ENCODE measurements at regions not wholly inside any gene's neighbourhood (a gene's known extent, or its start where the extent isn't known, plus 50 kb on each side); places are given as distances from the start of the nearest gene placed in this dataset.
"Not testable (repeated sequence)": the region's sequence is repeated elsewhere in the genome, so short reads cannot be mapped to it uniquely, and the experiment has no call there.

DNA sequence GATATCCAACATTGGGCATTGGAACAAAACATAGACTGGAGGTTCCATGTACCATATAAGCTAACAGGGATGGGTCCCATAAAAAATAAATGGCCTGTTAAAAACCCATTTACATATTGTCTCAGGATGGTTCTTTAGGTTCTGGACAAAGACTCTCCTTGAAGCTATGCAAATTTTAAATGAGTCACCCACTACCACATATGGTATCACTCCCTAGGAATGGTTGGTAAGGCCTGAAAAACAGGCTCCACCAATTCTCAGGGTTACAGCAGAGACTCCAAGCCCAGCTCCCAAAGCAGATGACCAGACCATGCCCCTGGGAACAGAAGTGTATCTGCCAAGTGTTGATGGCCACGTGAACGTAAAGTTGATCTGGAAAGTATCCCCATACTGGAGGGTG, 190.7 kb upstream of the SPHKAP start:
- peaks cover 0 to 7% (median 0%) of the 10 kb centered on the region in 9 donors for H3K9me3 Mint-ChIP-seq
- H3K36me3 Mint-ChIP-seq, result no peaks in the 10 kb centered on the region
- H3K27me3 Mint-ChIP-seq, result no peaks in the 10 kb centered on the region
- DNase-seq, result no peak
- H3K4me1 Mint-ChIP-seq, result no peaks in the 10 kb centered on the region
- H3K27ac Mint-ChIP-seq, result no peak overlapping the region
- H3K4me3 Mint-ChIP-seq, result no peak overlapping the region
- POLR2A ChIA-PET, result no interaction called here
- no peak for ATAC-seq

DNA sequence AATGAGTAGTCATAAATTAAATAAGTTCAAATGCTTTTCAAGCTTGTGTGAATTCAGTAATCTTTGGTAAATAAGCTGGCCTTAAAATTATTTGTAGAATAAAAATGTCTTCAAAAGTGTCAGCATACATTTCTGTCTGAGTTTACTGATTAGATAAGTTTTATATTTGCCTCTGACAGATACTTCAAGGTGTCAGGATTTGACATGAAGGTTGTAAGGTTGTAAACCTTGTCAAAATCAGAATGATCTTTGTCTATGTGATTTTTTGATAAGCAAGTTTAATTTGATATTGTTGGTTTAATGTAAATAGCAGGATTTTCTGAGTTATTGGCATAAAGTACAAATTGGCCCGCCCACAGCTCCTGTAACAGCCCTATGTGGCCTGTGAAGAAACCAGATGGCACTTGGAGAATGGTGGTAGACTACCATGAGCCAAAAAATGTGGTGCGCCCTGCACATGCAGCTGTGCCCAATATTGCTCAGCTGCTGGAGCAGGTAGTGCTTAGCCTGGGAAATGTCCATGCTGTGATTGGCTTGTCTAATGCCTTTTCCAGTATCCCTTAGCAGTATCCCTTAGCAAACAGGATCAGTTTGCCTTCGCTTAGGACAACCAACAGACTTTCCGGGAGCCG, 188.0 kb upstream of the SPHKAP start:
- H3K27me3 Mint-ChIP-seq, result no peaks in the 10 kb centered on the region
- H3K27ac Mint-ChIP-seq, result no peak overlapping the region
- no peak overlapping the region for H3K4me3 Mint-ChIP-seq
- no peak for ATAC-seq
- H3K4me1 Mint-ChIP-seq, result no peaks in the 10 kb centered on the region
- no peaks in the 10 kb centered on the region for H3K36me3 Mint-ChIP-seq
- POLR2A ChIA-PET, result no interaction called here
- no peak for DNase-seq
- peaks cover 0 to 4% (median 0%) of the 10 kb centered on the region in 9 donors for H3K9me3 Mint-ChIP-seq

DNA sequence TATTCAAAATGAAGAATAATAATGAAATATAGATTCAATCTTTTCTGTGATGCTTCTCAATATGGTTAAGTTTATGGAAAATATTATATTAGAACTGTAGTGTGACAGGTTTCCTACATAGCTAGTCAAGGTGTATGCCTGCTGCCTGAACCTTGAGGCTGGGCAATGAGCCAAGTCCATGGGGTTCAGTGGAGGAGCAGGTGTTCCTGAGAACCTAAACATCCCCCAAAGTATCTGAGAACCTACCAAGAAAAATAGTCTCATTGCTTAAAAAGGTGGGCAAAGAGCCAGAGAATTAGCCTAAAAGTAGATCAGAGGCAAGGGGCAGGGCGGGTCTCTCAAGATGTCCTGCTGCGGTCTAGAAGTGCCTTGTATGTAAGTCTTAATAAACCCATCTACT, 185.9 kb upstream of the SPHKAP start:
- Mint-ChIP-seq H3K4me3 (no peak overlapping the region), H3K36me3 (no peaks in the 10 kb centered on the region), H3K4me1 (no peaks in the 10 kb centered on the region), H3K27ac (no peak overlapping the region), H3K9me3 (peaks cover 0 to 5% (median 0%) of the 10 kb centered on the region in 9 donors), H3K27me3 (no peaks in the 10 kb centered on the region)
- POLR2A ChIA-PET, result no interaction called here
- no peak for DNase-seq
- no peak for ATAC-seq

DNA sequence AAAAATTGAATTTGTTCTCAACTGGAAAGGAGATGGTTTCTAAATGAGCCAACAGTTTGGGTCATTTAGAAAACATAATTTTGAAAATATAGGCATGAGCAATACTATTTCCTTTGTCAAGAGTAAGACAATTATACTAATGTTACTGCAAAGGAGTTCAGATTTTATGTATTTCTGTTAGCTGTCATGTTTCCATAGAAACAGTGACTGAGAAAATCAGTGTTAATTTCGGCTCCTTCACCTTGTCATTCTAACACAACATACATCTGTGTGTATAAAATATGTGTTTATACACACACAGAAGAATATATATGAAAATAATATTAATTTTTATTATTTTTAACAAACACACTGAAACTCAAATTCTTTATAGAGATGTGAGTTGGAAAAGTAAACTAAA, 178.0 kb upstream of the SPHKAP start:
- no peak for DNase-seq
- POLR2A ChIA-PET, result no interaction called here
- Mint-ChIP-seq H3K36me3 (no peaks in the 10 kb centered on the region), H3K4me3 (no peak overlapping the region), H3K4me1 (no peaks in the 10 kb centered on the region), H3K27me3 (no peaks in the 10 kb centered on the region), H3K27ac (no peak overlapping the region), H3K9me3 (peaks cover 0 to 7% (median under 1%) of the 10 kb centered on the region in 9 donors)
- ATAC-seq, result no peak

DNA sequence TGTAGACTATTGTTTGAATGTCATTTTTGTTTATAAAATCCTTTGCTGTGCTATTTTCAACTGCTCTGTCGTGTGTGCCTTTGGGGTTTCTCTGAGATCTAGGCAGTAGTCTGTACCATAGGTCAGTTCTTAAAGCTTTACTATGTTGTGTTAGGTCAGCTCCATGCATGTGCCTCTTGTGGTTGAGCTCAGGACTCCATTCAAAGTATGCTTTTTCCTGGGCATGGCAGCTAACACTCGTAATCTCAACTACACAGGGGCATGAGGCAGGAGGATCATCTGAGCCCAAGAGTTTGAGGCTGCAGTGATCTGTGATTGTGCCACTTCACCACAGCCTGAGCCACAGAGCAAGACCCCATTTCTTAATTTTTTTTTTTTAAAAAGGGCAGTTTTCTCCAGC, 174.4 kb upstream of the SPHKAP start:
- Mint-ChIP-seq H3K4me1 (no peaks in the 10 kb centered on the region), H3K4me3 (no peak overlapping the region), H3K9me3 (peaks cover 0 to 9% (median 3%) of the 10 kb centered on the region in 9 donors), H3K27ac (no peak overlapping the region), H3K36me3 (no peaks in the 10 kb centered on the region), H3K27me3 (no peaks in the 10 kb centered on the region)
- ATAC-seq, result no peak
- no peak for DNase-seq
- POLR2A ChIA-PET, result no interaction called here

DNA sequence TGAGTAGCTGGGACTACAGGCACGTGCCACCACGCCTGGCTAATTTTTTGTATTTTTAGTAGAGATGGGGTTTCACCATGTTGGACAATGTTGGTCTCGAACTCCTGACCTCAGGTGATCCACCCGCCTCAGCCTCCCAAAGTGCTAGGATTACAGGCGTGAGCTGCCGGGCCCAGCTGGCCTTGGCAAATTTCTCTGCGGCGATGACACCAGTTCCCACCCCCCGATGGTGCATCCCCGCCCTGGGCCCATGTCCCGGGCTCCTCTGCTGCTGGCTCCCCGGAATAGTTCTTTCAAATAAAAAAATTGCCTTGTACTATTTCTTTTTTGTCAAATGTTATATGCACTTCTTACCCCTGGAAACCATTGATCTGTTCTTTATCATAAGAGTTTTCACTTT, 171.5 kb upstream of the SPHKAP start:
- H3K4me1 Mint-ChIP-seq, H3K27ac Mint-ChIP-seq, ATAC-seq, H3K36me3 Mint-ChIP-seq, H3K4me3 Mint-ChIP-seq, DNase-seq, H3K27me3 Mint-ChIP-seq, POLR2A ChIA-PET: not testable (repeated sequence)
- peaks cover 0 to 10% (median 3%) of the 10 kb centered on the region in 9 donors for H3K9me3 Mint-ChIP-seq

DNA sequence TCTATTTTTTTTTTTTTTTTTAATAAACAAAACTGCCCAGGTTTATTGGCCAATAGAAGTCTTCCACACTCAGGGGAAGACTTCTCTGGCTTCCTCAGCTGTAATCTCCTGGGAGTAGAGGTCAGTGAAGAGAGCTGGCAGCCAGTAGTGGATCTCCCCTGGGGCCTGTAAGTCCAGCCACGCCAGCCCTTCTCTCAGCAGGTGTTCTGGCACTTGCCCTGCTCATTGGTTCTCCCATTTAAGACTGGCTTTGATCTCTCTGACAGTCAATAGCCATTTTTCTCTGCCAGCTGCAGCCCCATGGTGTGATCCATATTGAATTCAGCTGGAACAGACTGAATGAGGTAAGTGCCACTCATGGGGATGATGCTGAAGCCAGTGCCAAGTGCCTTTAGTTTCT, 170.6 kb upstream of the SPHKAP start:
- no peak overlapping the region for H3K4me3 Mint-ChIP-seq
- no peak overlapping the region for H3K27ac Mint-ChIP-seq
- no peaks in the 10 kb centered on the region for H3K36me3 Mint-ChIP-seq
- peaks cover 0 to 17% (median 3%) of the 10 kb centered on the region in 9 donors for H3K9me3 Mint-ChIP-seq
- H3K27me3 Mint-ChIP-seq, result no peaks in the 10 kb centered on the region
- POLR2A ChIA-PET, result no interaction called here
- H3K4me1 Mint-ChIP-seq, result no peaks in the 10 kb centered on the region
- no peak for ATAC-seq
- no peak for DNase-seq

DNA sequence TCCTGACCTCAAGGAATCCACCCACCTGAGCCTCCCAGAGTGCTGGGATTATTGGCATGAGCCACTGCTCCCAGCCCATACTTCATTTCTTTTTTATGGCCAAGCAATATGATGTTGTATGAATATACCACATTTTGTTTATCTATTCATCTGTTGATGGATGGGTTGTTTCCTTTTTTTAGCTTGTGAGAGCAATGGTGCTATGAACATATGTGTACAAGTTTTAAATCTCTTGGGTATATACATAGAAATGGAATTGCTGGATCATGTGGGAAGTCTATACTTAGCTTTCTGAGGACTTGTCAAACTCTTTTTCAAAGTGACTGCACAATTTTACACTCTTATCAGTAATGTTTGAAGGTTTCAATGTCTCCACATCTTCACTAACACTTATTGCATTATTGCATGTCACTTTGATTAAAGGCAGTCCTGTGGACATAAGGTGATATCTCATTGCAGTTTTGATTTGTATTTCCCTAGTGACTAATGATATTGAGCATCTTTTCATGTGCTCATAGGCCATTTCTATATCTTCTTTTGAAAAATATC, 167.1 kb upstream of the SPHKAP start:
- no peak overlapping the region for H3K27ac Mint-ChIP-seq
- no peak overlapping the region for H3K4me3 Mint-ChIP-seq
- H3K36me3 Mint-ChIP-seq, result no peaks in the 10 kb centered on the region
- no peaks in the 10 kb centered on the region for H3K27me3 Mint-ChIP-seq
- no peaks in the 10 kb centered on the region for H3K4me1 Mint-ChIP-seq
- H3K9me3 Mint-ChIP-seq, result peaks cover 0 to 21% (median 4%) of the 10 kb centered on the region in 9 donors
- DNase-seq (no peak), ATAC-seq (no peak)
- POLR2A ChIA-PET, result no interaction called here

DNA sequence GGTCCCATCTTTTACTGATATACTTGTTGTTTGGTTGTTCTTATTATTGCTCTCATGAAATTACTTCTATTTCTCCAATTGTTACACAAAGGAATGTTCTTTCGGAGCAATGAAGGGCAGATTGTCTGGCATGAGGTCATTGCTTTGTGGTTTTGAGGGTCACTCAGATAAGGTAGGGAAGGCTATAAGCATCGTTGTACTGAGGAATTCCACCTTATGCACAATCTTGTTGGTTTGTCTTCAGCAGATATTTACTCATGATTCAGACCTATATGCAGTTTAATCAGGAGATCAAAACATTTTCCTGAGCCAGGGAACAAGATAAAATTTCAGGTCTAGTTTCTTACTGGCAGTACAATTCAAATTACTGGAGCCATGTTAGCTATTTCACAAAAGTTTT, 163.0 kb upstream of the SPHKAP start:
- DNase-seq, result no peak
- no peak overlapping the region for H3K4me3 Mint-ChIP-seq
- POLR2A ChIA-PET, result no interaction called here
- H3K27ac Mint-ChIP-seq, result no peak overlapping the region
- H3K9me3 Mint-ChIP-seq, result peaks cover 0 to 39% (median 8%) of the 10 kb centered on the region in 9 donors
- H3K36me3 Mint-ChIP-seq, result peaks cover 0 to 6% (median 0%) of the 10 kb centered on the region in 3 donors
- no peaks in the 10 kb centered on the region for H3K27me3 Mint-ChIP-seq
- no peak for ATAC-seq
- H3K4me1 Mint-ChIP-seq, result no peaks in the 10 kb centered on the region

DNA sequence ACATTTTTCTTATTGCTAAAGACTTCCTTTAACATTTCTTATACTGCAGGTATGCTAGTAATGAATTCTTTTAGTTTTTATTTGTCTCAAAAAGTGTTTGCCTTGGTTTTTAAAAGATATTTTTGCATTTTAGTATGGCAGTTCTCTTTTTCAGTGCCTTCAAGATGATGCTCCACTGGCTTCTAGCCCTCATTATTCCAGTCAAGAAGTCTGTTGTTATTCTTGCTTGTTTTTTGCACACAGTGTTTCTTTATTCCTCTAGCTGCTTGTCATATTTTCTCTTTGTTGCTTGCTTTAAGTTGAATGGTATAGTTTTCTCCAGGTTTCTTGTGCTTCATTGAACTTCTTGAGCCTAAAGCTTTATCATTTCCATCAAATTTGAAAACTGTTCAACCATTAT, 158.0 kb upstream of the SPHKAP start:
- Mint-ChIP-seq H3K27me3 (no peaks in the 10 kb centered on the region), H3K4me3 (no peak overlapping the region), H3K9me3 (peaks cover 0 to 37% (median 11%) of the 10 kb centered on the region in 9 donors), H3K4me1 (no peaks in the 10 kb centered on the region), H3K27ac (no peak overlapping the region), H3K36me3 (peaks cover 0 to 6% (median 0%) of the 10 kb centered on the region in 3 donors)
- no peak for DNase-seq
- POLR2A ChIA-PET, result no interaction called here
- ATAC-seq, result no peak

DNA sequence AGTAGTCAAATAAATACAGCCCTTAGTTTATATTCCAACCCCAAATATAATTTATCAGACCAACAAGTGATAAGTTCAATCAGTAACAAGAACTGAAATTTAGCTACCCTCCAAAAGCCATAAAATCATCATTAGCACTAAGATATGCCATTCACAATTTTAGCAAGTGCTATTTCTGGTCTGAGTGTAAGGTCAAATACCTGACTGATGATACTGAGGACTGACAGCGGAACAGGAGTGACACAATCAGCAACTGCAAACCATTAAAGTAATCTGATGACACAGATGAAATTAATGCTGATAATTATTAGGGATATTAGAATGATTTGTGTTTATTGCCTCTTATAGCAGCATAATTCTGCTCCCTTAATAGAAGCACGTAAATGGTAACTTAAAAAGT, 152.7 kb upstream of the SPHKAP start:
- H3K36me3 Mint-ChIP-seq, result no peaks in the 10 kb centered on the region
- peaks cover 1 to 22% (median 7%) of the 10 kb centered on the region in 9 donors for H3K9me3 Mint-ChIP-seq
- H3K27me3 Mint-ChIP-seq, result no peaks in the 10 kb centered on the region
- ATAC-seq, result no peak
- DNase-seq, result no peak
- H3K4me1 Mint-ChIP-seq, result no peaks in the 10 kb centered on the region
- POLR2A ChIA-PET, result no interaction called here
- H3K4me3 Mint-ChIP-seq, result no peak overlapping the region
- no peak overlapping the region for H3K27ac Mint-ChIP-seq

DNA sequence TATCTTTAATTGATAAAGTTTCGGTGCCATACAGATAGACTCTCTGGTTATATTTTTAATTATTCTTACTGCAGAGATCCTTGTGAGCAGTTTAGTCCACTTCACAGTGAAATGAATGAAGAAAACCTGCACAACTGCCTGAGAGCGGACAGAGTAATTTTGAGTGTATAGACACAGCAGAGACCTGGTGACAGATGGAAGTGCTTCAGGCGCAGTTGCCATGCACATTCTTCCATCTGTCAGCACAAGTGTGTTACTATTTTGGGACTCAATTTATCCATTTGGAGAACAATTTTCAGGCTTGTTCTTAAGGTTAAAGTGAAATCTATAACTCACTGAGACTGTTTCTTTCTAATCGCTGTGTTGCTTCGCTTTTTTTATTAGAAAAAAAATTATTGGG, 147.8 kb upstream of the SPHKAP start:
- no peak overlapping the region for H3K4me3 Mint-ChIP-seq
- no peak for ATAC-seq

DNA sequence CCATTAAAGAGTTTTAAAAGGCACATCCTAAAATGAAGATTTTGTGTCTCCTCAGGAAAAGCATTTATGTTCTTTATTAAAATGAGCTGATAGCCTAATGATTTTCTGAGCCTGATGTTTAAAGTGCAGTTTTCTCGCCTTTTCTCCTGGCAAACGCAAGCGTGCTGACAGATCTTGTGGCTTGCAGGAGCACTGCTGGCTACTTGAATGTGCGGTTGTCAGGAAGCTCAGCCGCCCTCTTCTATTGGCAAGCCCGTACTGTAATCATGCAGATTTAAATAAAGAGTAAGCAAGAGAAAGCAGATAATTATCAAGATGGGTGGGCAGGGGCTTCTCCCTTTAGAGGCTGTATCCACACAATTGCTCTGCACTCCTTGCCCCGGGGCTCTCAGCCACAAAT, 139.5 kb upstream of the SPHKAP start:
- no peak for ATAC-seq

More for the DNA sequence above, 147.8 kb upstream of the SPHKAP start:
- H3K27ac Mint-ChIP-seq, result no peak overlapping the region
- no peaks in the 10 kb centered on the region for H3K4me1 Mint-ChIP-seq
- peaks cover 0 to 14% (median 0%) of the 10 kb centered on the region in 3 donors for H3K36me3 Mint-ChIP-seq
- H3K27me3 Mint-ChIP-seq, result no peaks in the 10 kb centered on the region
- no peak for DNase-seq
- POLR2A ChIA-PET, result interaction anchor here (0.7 kb wide), 1 partner anchor 403 kb away, joined by 3 read pairs; no protein-coding TSS in a partner anchor
- H3K9me3 Mint-ChIP-seq, result peaks cover 3 to 54% (median 25%) of the 10 kb centered on the region in 9 donors

DNA sequence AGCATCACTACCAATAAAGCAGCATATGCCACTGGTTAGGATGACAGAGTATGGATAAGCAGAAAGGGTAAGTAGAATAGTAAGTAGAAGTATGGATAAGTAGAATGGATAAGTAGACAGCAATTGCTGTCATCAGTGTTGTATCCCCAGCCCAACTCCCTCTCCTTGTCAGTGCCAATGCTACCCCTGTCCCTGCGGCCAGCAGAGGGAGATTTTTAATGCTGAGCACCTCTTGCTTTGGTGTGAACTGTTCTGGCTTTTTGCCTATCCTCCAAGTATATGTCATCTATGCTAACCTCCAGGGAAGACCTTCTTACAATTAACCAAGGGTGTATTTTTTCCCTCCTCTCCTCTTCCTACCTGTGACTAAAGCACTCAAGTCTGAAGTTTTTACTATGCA, 136.7 kb upstream of the SPHKAP start:
- no peak for DNase-seq
- no peak overlapping the region for H3K4me3 Mint-ChIP-seq
- no peaks in the 10 kb centered on the region for H3K4me1 Mint-ChIP-seq
- H3K27ac Mint-ChIP-seq, result no peak overlapping the region
- peaks cover 0 to 3% (median 0%) of the 10 kb centered on the region in 5 donors for H3K27me3 Mint-ChIP-seq
- ATAC-seq, result no peak
- H3K36me3 Mint-ChIP-seq, result no peaks in the 10 kb centered on the region
- POLR2A ChIA-PET, result no interaction called here
- peaks cover 0 to 10% (median 1%) of the 10 kb centered on the region in 9 donors for H3K9me3 Mint-ChIP-seq

More for the DNA sequence above, 139.5 kb upstream of the SPHKAP start:
- Mint-ChIP-seq H3K4me3 (no peak overlapping the region), H3K27ac (no peak overlapping the region), H3K27me3 (peaks cover 0 to 3% (median 0%) of the 10 kb centered on the region in 5 donors), H3K9me3 (peaks cover 0 to 29% (median 4%) of the 10 kb centered on the region in 9 donors), H3K4me1 (no peaks in the 10 kb centered on the region), H3K36me3 (peaks cover 0 to under 1% (median 0%) of the 10 kb centered on the region in 3 donors)
- POLR2A ChIA-PET, result no interaction called here
- no peak for DNase-seq
